ENCODE measurements at regions not wholly inside any gene's neighbourhood (a gene's known extent, or its start where the extent isn't known, plus 50 kb on each side); places are given as distances from the start of the nearest gene placed in this dataset.
"Not testable (repeated sequence)": the region's sequence is repeated elsewhere in the genome, so short reads cannot be mapped to it uniquely, and the experiment has no call there.

DNA sequence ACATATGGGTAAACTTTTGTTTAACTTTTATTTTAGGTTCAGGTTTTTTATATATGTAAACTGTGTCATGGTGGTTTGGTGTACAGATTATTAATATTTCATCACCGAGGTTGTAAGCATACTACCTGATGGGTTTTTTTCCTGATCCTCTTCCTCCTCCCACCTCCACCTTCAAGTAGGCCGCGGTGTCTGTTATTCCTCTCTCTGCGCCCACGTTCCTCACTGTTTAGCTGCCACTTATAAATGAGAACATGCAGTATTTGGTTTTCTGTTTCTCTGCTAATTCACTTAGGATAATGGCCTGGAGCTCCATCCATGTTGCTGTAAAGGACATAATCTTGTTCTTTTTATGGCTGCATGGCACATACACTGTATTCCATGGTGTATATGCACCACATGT is 1000.0 kb upstream of the CELF2 start:
- H3K4me3 Mint-ChIP-seq, result no peak overlapping the region
- H3K27ac Mint-ChIP-seq, result no peak overlapping the region
- no peaks in the 10 kb centered on the region for H3K27me3 Mint-ChIP-seq
- no peaks in the 10 kb centered on the region for H3K36me3 Mint-ChIP-seq (ENCODE audit: low read depth)
- H3K9me3 Mint-ChIP-seq, result no peaks in the 10 kb centered on the region
- H3K4me1 Mint-ChIP-seq (ENCODE audit: low read depth), result no peaks in the 10 kb centered on the region

- Mint-ChIP-seq H3K36me3 (ENCODE audit: low read depth) (no peaks in the 10 kb centered on the region), H3K9me3 (no peaks in the 10 kb centered on the region), H3K27ac (no peak overlapping the region), H3K4me1 (ENCODE audit: low read depth) (no peaks in the 10 kb centered on the region), H3K4me3 (no peak overlapping the region), H3K27me3 (no peaks in the 10 kb centered on the region)
These were observed 996.7 kb upstream of the CELF2 start for GRCh38 chr10:10020945-10021344.

DNA sequence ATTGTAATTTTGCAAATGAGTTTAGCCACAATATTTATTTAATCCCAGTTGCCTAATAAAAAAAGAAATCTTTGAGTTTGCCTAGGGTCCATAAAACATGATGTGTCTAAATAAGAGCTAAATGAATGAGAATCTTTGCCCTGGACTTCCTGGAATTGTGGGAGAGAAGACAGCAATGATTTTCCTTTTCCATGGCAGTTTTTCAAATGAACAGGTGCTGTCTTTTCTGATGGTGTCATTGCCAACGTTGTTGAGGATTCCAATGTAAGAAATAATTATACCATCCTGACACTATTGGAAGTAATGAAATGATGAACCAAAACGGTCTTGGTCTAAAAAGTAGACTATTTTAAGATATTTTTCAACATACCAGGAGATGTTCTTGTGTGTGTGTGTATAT is 984.7 kb upstream of the CELF2 start:
- Mint-ChIP-seq H3K4me1 (ENCODE audit: low read depth) (no peaks in the 10 kb centered on the region), H3K9me3 (no peaks in the 10 kb centered on the region), H3K36me3 (ENCODE audit: low read depth) (no peaks in the 10 kb centered on the region), H3K27ac (no peak overlapping the region), H3K27me3 (peaks cover 4% of the 10 kb centered on the region), H3K4me3 (no peak overlapping the region)

- H3K27ac Mint-ChIP-seq, result no peak overlapping the region
- no peaks in the 10 kb centered on the region for H3K9me3 Mint-ChIP-seq
- H3K4me1 Mint-ChIP-seq (ENCODE audit: low read depth), result no peaks in the 10 kb centered on the region
- no peaks in the 10 kb centered on the region for H3K36me3 Mint-ChIP-seq (ENCODE audit: low read depth)
- H3K27me3 Mint-ChIP-seq, result no peaks in the 10 kb centered on the region
- no peak overlapping the region for H3K4me3 Mint-ChIP-seq
These were observed 979.3 kb upstream of the CELF2 start for GRCh38 chr10:10038348-10038747.

GRCh38 chr10:10039595-10039994 is 978.1 kb upstream of the CELF2 start:
- Mint-ChIP-seq H3K4me1 (ENCODE audit: low read depth) (no peaks in the 10 kb centered on the region), H3K27ac (no peak overlapping the region), H3K36me3 (ENCODE audit: low read depth) (no peaks in the 10 kb centered on the region), H3K27me3 (no peaks in the 10 kb centered on the region), H3K4me3 (no peak overlapping the region), H3K9me3 (no peaks in the 10 kb centered on the region)

GRCh38 chr10:10043083-10043482 is 974.6 kb upstream of the CELF2 start:
- no peaks in the 10 kb centered on the region for H3K9me3 Mint-ChIP-seq
- no peak overlapping the region for H3K27ac Mint-ChIP-seq
- H3K27me3 Mint-ChIP-seq, result no peaks in the 10 kb centered on the region
- H3K4me3 Mint-ChIP-seq, result no peak overlapping the region
- no peaks in the 10 kb centered on the region for H3K4me1 Mint-ChIP-seq (ENCODE audit: low read depth)
- H3K36me3 Mint-ChIP-seq (ENCODE audit: low read depth), result no peaks in the 10 kb centered on the region

DNA sequence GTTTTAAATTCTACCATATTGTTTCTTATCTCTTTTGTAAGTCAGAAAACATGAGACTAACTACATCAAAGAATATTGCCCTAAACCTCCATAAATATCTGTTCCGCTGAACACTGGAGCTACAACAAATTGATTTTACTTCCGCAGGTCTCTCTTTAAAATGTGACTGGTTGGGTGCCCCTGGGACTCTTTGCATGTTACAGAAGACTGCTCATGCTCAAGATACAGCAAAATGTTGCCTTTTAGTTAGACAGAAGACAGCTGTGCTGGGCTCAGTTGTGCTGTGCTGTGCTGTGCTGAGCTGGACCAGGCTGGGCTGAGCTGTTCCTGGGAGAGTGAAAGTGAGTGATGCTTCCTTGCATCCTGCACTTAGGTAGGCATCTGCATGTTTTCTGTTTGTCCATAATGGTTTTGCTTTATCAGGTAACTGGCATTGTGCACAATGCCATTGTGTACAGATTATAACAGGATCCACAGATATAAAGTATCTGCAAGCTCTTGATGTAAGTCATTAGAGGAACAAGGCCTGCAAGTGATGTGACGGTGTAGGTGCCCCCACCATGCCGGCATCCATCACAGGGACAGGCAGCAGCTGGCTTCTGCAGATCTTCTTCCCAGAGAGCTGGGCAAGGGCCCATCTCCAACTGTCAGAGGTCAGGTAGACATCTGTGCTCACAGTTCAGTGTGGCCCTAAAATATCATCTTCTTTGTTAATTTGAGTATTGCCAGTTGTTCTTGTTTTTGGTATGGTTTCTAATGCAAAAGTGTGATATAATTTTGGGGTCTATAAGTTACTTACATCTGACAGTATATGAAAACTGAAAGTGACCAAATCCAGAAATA is 972.5 kb upstream of the CELF2 start:
- Mint-ChIP-seq H3K36me3 (ENCODE audit: low read depth) (no peaks in the 10 kb centered on the region), H3K4me1 (ENCODE audit: low read depth) (no peaks in the 10 kb centered on the region), H3K9me3 (no peaks in the 10 kb centered on the region), H3K27ac (no peak overlapping the region), H3K4me3 (no peak overlapping the region), H3K27me3 (no peaks in the 10 kb centered on the region)

- Mint-ChIP-seq H3K4me1 (ENCODE audit: low read depth) (no peaks in the 10 kb centered on the region), H3K27me3 (no peaks in the 10 kb centered on the region), H3K27ac (no peak overlapping the region), H3K9me3 (no peaks in the 10 kb centered on the region), H3K36me3 (ENCODE audit: low read depth) (no peaks in the 10 kb centered on the region), H3K4me3 (no peak overlapping the region)
These were observed 972.0 kb upstream of the CELF2 start for GRCh38 chr10:10045765-10046028.

DNA sequence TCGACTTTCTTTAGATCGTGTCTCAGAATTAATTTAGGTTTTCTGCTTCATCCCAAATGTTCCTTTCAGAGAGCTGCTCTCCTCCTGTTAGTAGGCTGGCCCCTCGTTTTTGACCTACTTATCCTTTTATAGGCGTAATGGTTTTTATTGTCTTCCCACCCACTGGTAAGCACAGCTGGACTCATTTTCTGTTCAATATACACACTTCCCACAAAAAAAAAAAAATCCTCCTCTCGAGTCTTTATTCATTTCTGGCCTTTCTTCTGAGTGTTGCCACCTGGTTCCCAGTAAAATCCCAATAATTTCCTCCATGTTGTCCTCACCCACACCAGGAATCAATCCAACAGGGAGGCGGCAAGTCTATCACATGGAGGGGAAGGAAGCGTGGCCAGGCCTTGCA is 970.2 kb upstream of the CELF2 start:
- no peak overlapping the region for H3K4me3 Mint-ChIP-seq
- H3K36me3 Mint-ChIP-seq (ENCODE audit: low read depth), result no peaks in the 10 kb centered on the region
- no peaks in the 10 kb centered on the region for H3K9me3 Mint-ChIP-seq
- H3K27ac Mint-ChIP-seq, result no peak overlapping the region
- H3K4me1 Mint-ChIP-seq (ENCODE audit: low read depth), result no peaks in the 10 kb centered on the region
- no peaks in the 10 kb centered on the region for H3K27me3 Mint-ChIP-seq

GRCh38 chr10:10053051-10053450 is 964.6 kb upstream of the CELF2 start:
- H3K4me1 Mint-ChIP-seq (ENCODE audit: low read depth), result no peaks in the 10 kb centered on the region
- no peak overlapping the region for H3K4me3 Mint-ChIP-seq
- H3K27ac Mint-ChIP-seq, result no peak overlapping the region
- peaks cover 5% of the 10 kb centered on the region for H3K27me3 Mint-ChIP-seq
- H3K36me3 Mint-ChIP-seq (ENCODE audit: low read depth), result no peaks in the 10 kb centered on the region
- H3K9me3 Mint-ChIP-seq, result no peaks in the 10 kb centered on the region

- Mint-ChIP-seq H3K27ac (no peak overlapping the region), H3K9me3 (no peaks in the 10 kb centered on the region), H3K4me1 (ENCODE audit: low read depth) (no peaks in the 10 kb centered on the region), H3K36me3 (ENCODE audit: low read depth) (no peaks in the 10 kb centered on the region), H3K4me3 (no peak overlapping the region), H3K27me3 (peaks cover 5% of the 10 kb centered on the region)
These were observed 963.2 kb upstream of the CELF2 start for GRCh38 chr10:10054466-10054865.

DNA sequence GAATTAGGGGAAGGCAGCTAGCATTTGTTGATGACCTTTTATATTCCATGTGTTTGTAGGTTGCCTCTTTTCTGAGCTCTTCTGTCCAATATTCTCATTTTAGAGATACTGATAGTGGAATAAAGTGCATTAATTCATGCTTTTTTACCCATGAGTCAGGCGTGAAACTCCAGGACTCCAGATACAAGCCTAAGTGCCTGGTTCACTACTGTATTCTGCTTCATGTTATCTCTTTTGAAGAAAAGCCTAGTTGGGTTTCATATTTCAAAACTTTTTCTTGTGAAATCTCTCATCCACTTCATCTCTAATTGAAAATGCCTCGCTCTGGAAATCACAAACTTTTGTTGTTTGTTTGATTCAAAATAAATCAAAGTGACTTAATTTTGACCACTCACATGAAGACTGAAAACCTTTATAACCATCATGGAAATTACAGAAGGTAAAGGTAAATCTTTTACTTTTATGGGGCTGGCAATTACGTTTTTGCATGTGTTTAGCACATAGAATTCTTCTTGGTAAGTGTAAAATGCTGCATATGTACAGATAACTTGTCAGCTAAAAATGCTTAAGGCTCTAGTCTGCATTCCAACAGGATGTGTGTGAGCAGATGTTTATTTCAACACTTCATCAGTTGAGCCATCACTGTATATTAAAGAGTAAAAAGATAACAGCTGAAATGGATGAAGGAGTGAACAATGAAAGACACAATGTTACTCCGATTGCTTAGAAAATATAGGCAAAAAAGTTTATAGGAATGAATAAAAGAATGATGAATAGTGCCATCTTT is 961.8 kb upstream of the CELF2 start:
- Mint-ChIP-seq H3K27me3 (peaks cover 5% of the 10 kb centered on the region), H3K4me1 (ENCODE audit: low read depth) (no peaks in the 10 kb centered on the region), H3K36me3 (ENCODE audit: low read depth) (no peaks in the 10 kb centered on the region), H3K27ac (no peak overlapping the region), H3K9me3 (no peaks in the 10 kb centered on the region), H3K4me3 (no peak overlapping the region)

GRCh38 chr10:10056961-10057360 is 960.7 kb upstream of the CELF2 start:
- Mint-ChIP-seq H3K27ac (no peak overlapping the region), H3K9me3 (no peaks in the 10 kb centered on the region), H3K4me1 (ENCODE audit: low read depth) (no peaks in the 10 kb centered on the region), H3K27me3 (peaks cover 5% of the 10 kb centered on the region), H3K4me3 (no peak overlapping the region), H3K36me3 (ENCODE audit: low read depth) (no peaks in the 10 kb centered on the region)

- Mint-ChIP-seq H3K36me3 (ENCODE audit: low read depth) (no peaks in the 10 kb centered on the region), H3K4me1 (ENCODE audit: low read depth) (no peaks in the 10 kb centered on the region)
These were observed 950.0 kb upstream of the CELF2 start for GRCh38 chr10:10067644-10068043.

DNA sequence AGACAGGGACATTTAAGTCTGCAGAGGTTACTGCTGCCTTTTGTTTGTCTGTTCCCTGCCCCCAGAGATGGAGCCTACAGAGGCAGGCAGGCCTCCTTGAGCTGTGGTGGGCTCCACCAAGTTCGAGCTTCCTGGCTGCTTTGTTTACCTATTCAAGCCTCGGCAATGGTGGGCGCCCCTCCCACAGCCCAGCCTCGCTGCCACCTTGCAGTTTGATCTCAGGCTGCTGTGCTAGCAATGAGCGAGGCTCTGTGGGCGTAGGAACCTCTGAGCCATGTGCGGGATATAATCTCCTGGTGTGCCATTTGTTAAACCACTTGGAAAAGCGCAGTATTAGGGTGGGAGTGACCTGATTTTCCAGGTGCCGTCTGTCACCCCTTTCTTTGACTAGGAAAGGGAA is 942.8 kb upstream of the CELF2 start:
- not testable (repeated sequence) for H3K36me3 Mint-ChIP-seq (ENCODE audit: low read depth); H3K9me3 Mint-ChIP-seq; H3K4me1 Mint-ChIP-seq (ENCODE audit: low read depth); H3K27ac Mint-ChIP-seq; H3K27me3 Mint-ChIP-seq; H3K4me3 Mint-ChIP-seq

More at GRCh38 chr10:10067644-10068043, 950.0 kb upstream of the CELF2 start:
- no peaks in the 10 kb centered on the region for H3K9me3 Mint-ChIP-seq
- no peaks in the 10 kb centered on the region for H3K27me3 Mint-ChIP-seq
- H3K4me3 Mint-ChIP-seq, result no peak overlapping the region
- no peak overlapping the region for H3K27ac Mint-ChIP-seq

DNA sequence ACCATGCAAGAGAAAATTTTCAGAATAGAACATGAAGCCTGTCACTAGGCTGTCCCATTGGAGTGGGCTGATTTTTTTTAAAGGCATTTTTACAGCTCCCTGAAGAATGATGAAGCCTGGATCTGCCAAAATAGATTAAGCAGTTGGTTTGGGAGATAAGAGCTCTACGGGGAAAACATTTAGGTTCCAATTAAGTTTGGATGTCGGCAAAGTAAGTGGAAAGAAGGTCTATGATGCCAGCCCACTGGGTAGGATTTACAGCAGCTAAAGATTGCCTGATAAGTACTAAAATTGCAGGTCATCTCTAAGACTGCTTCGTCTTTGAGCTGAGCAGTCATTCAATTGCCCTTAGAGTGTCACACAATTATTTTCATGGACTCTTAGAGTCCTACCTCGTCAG is 939.2 kb upstream of the CELF2 start:
- Mint-ChIP-seq H3K27ac (no peak overlapping the region), H3K9me3 (peaks cover 3% of the 10 kb centered on the region), H3K4me3 (no peak overlapping the region), H3K4me1 (ENCODE audit: low read depth) (no peaks in the 10 kb centered on the region), H3K36me3 (ENCODE audit: low read depth) (no peaks in the 10 kb centered on the region), H3K27me3 (peaks cover 8% of the 10 kb centered on the region)

Data from stimulated activated naive CD8-positive, alpha-beta T cell treated with anti-CD3 and anti-CD28 coated beads, Interleukin-15, Interleukin-2, amounts not matched to agents 100 ng/mL and 50 ng/mL, for 24 hours (primary cell).